OCI-LY1 (cell line): ENCODE measurements at regions not wholly inside any gene's neighbourhood (a gene's known extent, or its start where the extent isn't known, plus 50 kb on each side); places are given as distances from the start of the nearest gene placed in this dataset.

Experiments
- CTCF ChIP-seq: fragments of 200-600 bp; sonication (generic), shearing (Covaris generic); IDR thresholded peaks from 2 replicates; pipeline ENCODE4 v1.5.1; 2017; ENCODE audit warnings: mild to moderate bottlenecking, antibody characterized with exemption, low read length, moderate library complexity, mixed read lengths
- EZH2 ChIP-seq: fragments of 200-600 bp; sonication (generic), shearing (Covaris generic); IDR thresholded peaks from 2 replicates; pipeline ENCODE4 v1.8.0; 2017; ENCODE audit warnings: borderline replicate concordance, mixed run types, mild to moderate bottlenecking, antibody characterized with exemption, low read length, moderate library complexity, mixed read lengths

- no peak for TF ChIP-seq CTCF
- no peak for TF ChIP-seq EZH2
These were observed 521.6 kb upstream of the TSPY4 start for GRCh38 chrY:8815616-8816015.
